Erythroblast (primary cell): ENCODE measurements at regions not wholly inside any gene's neighbourhood (a gene's known extent, or its start where the extent isn't known, plus 50 kb on each side); places are given as distances from the start of the nearest gene placed in this dataset.

Source experiments
- GATA1 ChIP-seq: IDR thresholded peaks from 2 replicates; pipeline ENCODE4 v1.6.1; 2011; ENCODE audit warnings: low read depth, mild to moderate bottlenecking, control low read depth, low read length, moderate library complexity
- POLR2A ChIP-seq: IDR thresholded peaks from 2 replicates; pipeline ENCODE4 v1.6.1; 2011; ENCODE audit warnings: mild to moderate bottlenecking, low read length

GRCh38 chr3:40768536-40768935 is 243.8 kb downstream of the ZNF621 start:
- TF ChIP-seq POLR2A (no peak), GATA1 (no peak)
